ENCODE measurements at regions not wholly inside any gene's neighbourhood (a gene's known extent, or its start where the extent isn't known, plus 50 kb on each side); places are given as distances from the start of the nearest gene placed in this dataset.

GRCh38 chr16:52721331-52721730 is 174.4 kb upstream of the TOX3 start:
- ATAC-seq (no peak), DNase-seq (no peak)
- no peak overlapping the region for H3K4me3 ChIP-seq
- H3K27ac ChIP-seq: no peak overlapping the region
- intact Hi-C loops (cut with DNase I): no loop called here
- WGBS, 3 donors: 18 to 27% (median 24%) methylated on average over 6 of the region's 6 CpGs
- no peaks in the 10 kb centered on the region for H3K9me3 ChIP-seq
- H3K4me1 ChIP-seq: no peaks in the 10 kb centered on the region
- no peaks in the 10 kb centered on the region for H3K36me3 ChIP-seq (ENCODE audit: insufficient read depth in 1 of 2, low read depth in 1 of 2)
- TF ChIP-seq CTCF (IDR thresholded peaks at IDR 0.05): no peak
- no peaks in the 10 kb centered on the region for H3K27me3 ChIP-seq (ENCODE audit: insufficient read depth in 3 of 3, low read length in 2 of 3)

GRCh38 chr16:52718046-52718445 is 171.1 kb upstream of the TOX3 start:
- Histone ChIP-seq H3K4me1 (no peaks in the 10 kb centered on the region), H3K4me3 (no peak overlapping the region), H3K27ac (no peak overlapping the region), H3K27me3 (ENCODE audit: insufficient read depth in 3 of 3, low read length in 2 of 3) (no peaks in the 10 kb centered on the region), H3K9me3 (no peaks in the 10 kb centered on the region), H3K36me3 (ENCODE audit: insufficient read depth in 1 of 2, low read depth in 1 of 2) (no peaks in the 10 kb centered on the region)
- no peak for ATAC-seq
- no peak for TF ChIP-seq CTCF (IDR thresholded peaks at IDR 0.05)
- 68 to 69% (median 68%) methylated on average over 4 of the region's 4 CpGs for WGBS, 3 donors
- DNase-seq: no peak
- intact Hi-C loops (cut with DNase I): no loop called here

- no peak overlapping the region for H3K4me3 ChIP-seq
- no peaks in the 10 kb centered on the region for H3K27me3 ChIP-seq (ENCODE audit: insufficient read depth in 3 of 3, low read length in 2 of 3)
- no peak for TF ChIP-seq CTCF (IDR thresholded peaks at IDR 0.05)
- H3K9me3 ChIP-seq: no peaks in the 10 kb centered on the region
- DNase-seq: no peak
- no peaks in the 10 kb centered on the region for H3K36me3 ChIP-seq (ENCODE audit: insufficient read depth in 1 of 2, low read depth in 1 of 2)
- intact Hi-C loops (cut with DNase I): no loop called here
- no peak for ATAC-seq
- H3K27ac ChIP-seq: no peak overlapping the region
- H3K4me1 ChIP-seq: no peaks in the 10 kb centered on the region
- WGBS, 3 donors: 44 to 48% (median 44%) methylated on average over 7 of the region's 7 CpGs
These were observed 166.8 kb upstream of the TOX3 start for GRCh38 chr16:52713740-52714139.

- Histone ChIP-seq H3K4me1 (no peaks in the 10 kb centered on the region), H3K27me3 (ENCODE audit: insufficient read depth in 3 of 3, low read length in 2 of 3) (peaks cover 0 to 2% (median 0%) of the 10 kb centered on the region in 3 donors), H3K9me3 (no peaks in the 10 kb centered on the region), H3K27ac (no peak overlapping the region), H3K4me3 (no peak overlapping the region), H3K36me3 (ENCODE audit: insufficient read depth in 1 of 2, low read depth in 1 of 2) (no peaks in the 10 kb centered on the region)
- DNase-seq (no peak), ATAC-seq (no peak)
- intact Hi-C loops (cut with DNase I): no loop called here
- no peak for TF ChIP-seq CTCF (IDR thresholded peaks at IDR 0.05)
- WGBS, 3 donors: 44 to 65% (median 58%) methylated on average over 3 of the region's 3 CpGs
These were observed 162.4 kb upstream of the TOX3 start for GRCh38 chr16:52709306-52709705.

GRCh38 chr16:52708476-52708875 is 161.5 kb upstream of the TOX3 start:
- H3K36me3 ChIP-seq (ENCODE audit: insufficient read depth in 1 of 2, low read depth in 1 of 2): no peaks in the 10 kb centered on the region
- no peak for TF ChIP-seq CTCF (IDR thresholded peaks at IDR 0.05)
- no peak overlapping the region for H3K4me3 ChIP-seq
- ATAC-seq: no peak
- no peak overlapping the region for H3K27ac ChIP-seq
- 53 to 71% (median 54%) methylated on average over 2 of the region's 2 CpGs for WGBS, 3 donors
- no peak for DNase-seq
- H3K4me1 ChIP-seq: no peaks in the 10 kb centered on the region
- peaks cover 0 to 2% (median 0%) of the 10 kb centered on the region in 3 donors for H3K27me3 ChIP-seq (ENCODE audit: insufficient read depth in 3 of 3, low read length in 2 of 3)
- no peaks in the 10 kb centered on the region for H3K9me3 ChIP-seq
- intact Hi-C loops (cut with DNase I): no loop called here

All from psoas muscle (tissue), 7 donors.